NT2/D1 (cell line): ENCODE measurements at regions not wholly inside any gene's neighbourhood (a gene's known extent, or its start where the extent isn't known, plus 50 kb on each side); places are given as distances from the start of the nearest gene placed in this dataset.

Experiments
- DNase-seq: peaks from one replicate; pipeline ENCODE4 v3.0.0-alpha.2; 2011; ENCODE audit warnings: low read depth, low spot score
- H3K27me3 ChIP-seq: 2 replicates; pipeline ENCODE4 v1.6.0; 2011; ENCODE audit warnings: mild to moderate bottlenecking; ENCODE audit not compliant: insufficient read length, insufficient read depth
- H3K36me3 ChIP-seq: 2 replicates; pipeline ENCODE4 v1.6.1; 2011; ENCODE audit warnings: mild to moderate bottlenecking, low read length, mixed read lengths; ENCODE audit not compliant: insufficient read depth, insufficient read length
- H3K4me1 ChIP-seq: 2 replicates; pipeline ENCODE4 v1.5.1; 2011; ENCODE audit not compliant: insufficient read depth, insufficient read length
- H3K4me3 ChIP-seq: 2 replicates; pipeline ENCODE4 v1.5.1; 2011; ENCODE audit warnings: low read depth; ENCODE audit not compliant: insufficient read length
- H3K9ac ChIP-seq: 2 replicates; pipeline ENCODE4 v1.6.0; 2011; ENCODE audit warnings: low read depth; ENCODE audit not compliant: insufficient read length
- H3K9me3 ChIP-seq: 2 replicates; pipeline ENCODE4 v1.5.1; 2011; ENCODE audit warnings: mild to moderate bottlenecking, low read length; ENCODE audit not compliant: insufficient read depth
- SUZ12 ChIP-seq: IDR thresholded peaks from 2 replicates; pipeline ENCODE4 v1.6.1; 2011; ENCODE audit not compliant: insufficient read length, insufficient read depth; ENCODE audit errors: extremely low read depth
- YY1 ChIP-seq: IDR thresholded peaks from 2 replicates; pipeline ENCODE4 v1.6.1; 2011; ENCODE audit not compliant: insufficient read length, insufficient read depth
- ZNF274 ChIP-seq: IDR thresholded peaks from 2 replicates; pipeline ENCODE4 v1.6.1; 2011; ENCODE audit warnings: mild to moderate bottlenecking, low read depth, low read length

DNA sequence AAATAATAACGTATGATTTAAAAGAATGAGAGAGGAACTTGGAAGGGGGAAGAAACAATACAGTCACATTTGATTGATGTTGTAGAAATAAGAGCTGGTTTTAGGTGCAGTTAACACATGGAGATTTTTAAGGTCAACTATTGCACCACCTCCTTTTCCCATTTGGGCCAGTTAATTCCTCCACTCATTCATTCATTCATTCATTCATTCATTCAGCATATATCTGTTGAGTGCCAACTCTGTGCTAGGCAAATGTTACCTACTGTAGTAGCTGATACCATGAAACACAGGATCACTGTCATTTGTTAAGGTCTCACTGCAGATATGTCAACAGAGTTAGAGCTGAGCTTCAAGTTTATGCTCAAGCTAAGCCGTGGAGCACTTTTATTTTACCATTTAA is 115.7 kb upstream of the ARID2 start:
- TF ChIP-seq YY1 (no peak), ZNF274 (no peak)
- no peak for DNase-seq
- H3K36me3 ChIP-seq, result no peaks in the 10 kb centered on the region
- H3K9me3 ChIP-seq, result no peaks in the 10 kb centered on the region
- H3K27me3 ChIP-seq, result no peaks in the 10 kb centered on the region
- no peaks in the 10 kb centered on the region for H3K4me1 ChIP-seq
- H3K4me3 ChIP-seq, result no peak overlapping the region
- no peak overlapping the region for H3K9ac ChIP-seq

DNA sequence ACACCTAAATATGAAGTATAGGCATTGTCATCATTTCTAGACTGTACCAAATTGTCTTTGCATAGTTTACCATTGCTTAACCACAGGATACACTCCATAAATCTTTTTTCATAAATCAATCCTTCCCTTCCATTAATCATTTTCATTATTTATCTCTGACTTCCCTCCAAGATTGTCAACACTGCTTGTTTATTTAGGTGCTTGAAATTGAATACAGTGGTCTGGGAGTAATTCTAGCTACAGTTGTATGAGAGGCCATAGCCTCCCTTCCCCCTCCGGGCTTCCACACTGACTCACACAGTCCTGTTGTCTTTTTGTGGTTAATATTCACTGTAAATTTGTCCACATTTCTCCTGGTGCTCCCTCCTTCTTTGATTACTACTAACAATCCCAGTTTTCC is 114.2 kb upstream of the ARID2 start:
- Histone ChIP-seq H3K9ac (no peak overlapping the region), H3K4me3 (no peak overlapping the region), H3K27me3 (no peaks in the 10 kb centered on the region), H3K36me3 (no peaks in the 10 kb centered on the region), H3K4me1 (no peaks in the 10 kb centered on the region), H3K9me3 (no peaks in the 10 kb centered on the region)
- no peak for DNase-seq
- no peak for TF ChIP-seq ZNF274
- TF ChIP-seq YY1, result no peak
- no peak for TF ChIP-seq SUZ12

DNA sequence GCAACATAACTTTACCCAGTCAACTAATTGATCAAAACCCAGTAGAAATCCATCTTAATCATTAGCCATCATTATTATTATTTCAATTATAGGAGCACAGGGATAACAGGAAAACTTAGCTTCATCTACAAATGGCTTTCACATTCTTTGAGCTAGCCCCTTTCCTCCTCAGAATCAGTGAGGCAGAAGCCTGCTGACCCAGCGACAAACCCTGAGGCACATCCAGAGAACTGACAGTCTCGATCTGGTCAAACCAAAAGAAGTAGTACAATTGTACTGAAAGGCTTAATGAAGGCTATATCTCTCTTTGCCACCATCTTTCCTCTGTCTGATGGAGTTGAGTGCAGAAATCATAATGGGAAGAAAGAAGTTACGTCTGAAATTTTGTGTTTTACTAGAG is 109.8 kb upstream of the ARID2 start:
- no peak for TF ChIP-seq ZNF274
- no peak for TF ChIP-seq YY1
- TF ChIP-seq SUZ12, result no peak
- Histone ChIP-seq H3K4me3 (no peak overlapping the region), H3K4me1 (no peaks in the 10 kb centered on the region), H3K27me3 (no peaks in the 10 kb centered on the region), H3K9ac (no peak overlapping the region), H3K36me3 (no peaks in the 10 kb centered on the region), H3K9me3 (no peaks in the 10 kb centered on the region)
- DNase-seq, result no peak

DNA sequence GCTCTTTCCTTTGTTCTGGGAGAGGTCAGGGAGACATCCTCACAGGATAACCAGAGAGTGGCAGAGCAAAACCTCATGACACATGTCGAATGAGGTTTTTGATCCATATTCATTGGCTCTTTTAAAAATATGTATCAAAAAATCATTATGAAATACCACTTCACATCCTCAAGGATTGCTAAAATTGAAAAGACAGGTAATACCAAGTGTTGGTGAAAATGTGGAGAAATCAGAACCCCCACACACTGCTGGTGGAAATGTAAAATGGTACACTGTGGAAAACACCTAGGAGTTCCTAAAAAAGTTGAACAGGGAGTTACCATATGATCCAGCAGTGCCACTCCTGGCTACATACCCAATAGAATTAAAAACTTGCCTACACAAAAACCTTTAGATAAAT is 107.8 kb upstream of the ARID2 start:
- no peak for DNase-seq
- Histone ChIP-seq H3K9me3 (no peaks in the 10 kb centered on the region), H3K27me3 (no peaks in the 10 kb centered on the region), H3K9ac (no peak overlapping the region), H3K4me1 (no peaks in the 10 kb centered on the region), H3K36me3 (no peaks in the 10 kb centered on the region), H3K4me3 (no peak overlapping the region)
- no peak for TF ChIP-seq YY1
- no peak for TF ChIP-seq ZNF274
- TF ChIP-seq SUZ12, result no peak

DNA sequence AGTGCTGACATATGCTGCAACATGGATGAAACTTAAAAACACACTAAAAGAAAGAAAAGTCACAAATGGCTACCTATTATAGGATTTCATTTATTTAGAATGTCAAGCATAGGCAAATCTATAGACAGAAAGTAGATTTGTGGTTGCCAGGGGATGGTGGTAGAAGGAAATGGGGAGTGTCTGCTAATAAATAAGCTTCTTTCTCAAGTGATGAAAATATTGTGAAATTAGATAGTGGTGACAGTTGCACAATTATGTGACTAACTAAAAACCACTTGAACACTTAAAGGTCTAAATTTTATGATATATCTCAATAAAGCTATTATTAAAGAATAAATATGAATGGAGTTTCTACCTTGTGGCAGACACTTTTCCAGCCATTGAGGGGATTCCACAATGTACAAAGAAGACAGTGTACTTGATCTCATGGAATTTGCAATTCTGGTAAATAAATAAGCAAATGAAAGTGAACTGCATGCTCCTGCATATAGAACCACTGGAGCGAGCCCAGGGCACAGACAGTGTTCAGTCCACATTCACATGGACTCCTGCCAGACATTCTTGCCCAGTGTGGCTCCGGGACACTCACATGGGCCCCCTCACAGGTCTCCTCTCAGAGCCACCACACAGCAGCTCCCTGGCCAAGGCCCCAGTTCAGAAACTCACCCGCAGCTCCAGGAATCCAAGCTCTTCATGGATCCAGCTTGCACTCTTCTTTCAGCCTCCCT is 107.1 kb upstream of the ARID2 start:
- DNase-seq, result no peak
- H3K4me3 ChIP-seq, result no peak overlapping the region
- no peaks in the 10 kb centered on the region for H3K36me3 ChIP-seq
- H3K4me1 ChIP-seq, result no peaks in the 10 kb centered on the region
- no peaks in the 10 kb centered on the region for H3K27me3 ChIP-seq
- H3K9me3 ChIP-seq, result no peaks in the 10 kb centered on the region
- no peak for TF ChIP-seq SUZ12
- TF ChIP-seq YY1, result no peak
- no peak for TF ChIP-seq ZNF274
- no peak overlapping the region for H3K9ac ChIP-seq

DNA sequence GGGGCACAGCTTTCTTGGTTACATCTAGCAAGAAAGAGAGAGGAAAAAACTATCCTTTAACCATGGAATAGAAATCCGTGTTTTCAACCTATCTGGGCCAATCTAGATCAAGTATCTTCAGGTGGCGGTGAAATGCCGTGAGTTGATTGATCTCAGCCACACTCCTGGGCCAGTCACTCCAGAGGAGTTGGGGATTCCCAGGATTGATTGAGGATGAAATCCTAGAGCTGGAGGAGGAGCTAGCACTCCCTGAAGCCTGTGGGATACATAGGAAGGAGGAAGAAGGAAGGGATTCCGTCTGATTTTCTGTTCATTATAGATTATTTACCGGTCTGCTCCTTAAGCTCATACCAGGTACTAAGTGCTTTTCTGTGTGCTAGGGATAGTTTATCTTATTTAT is 106.3 kb upstream of the ARID2 start:
- no peaks in the 10 kb centered on the region for H3K36me3 ChIP-seq
- H3K27me3 ChIP-seq, result no peaks in the 10 kb centered on the region
- H3K4me3 ChIP-seq, result no peak overlapping the region
- H3K4me1 ChIP-seq, result no peaks in the 10 kb centered on the region
- no peaks in the 10 kb centered on the region for H3K9me3 ChIP-seq
- no peak for DNase-seq
- H3K9ac ChIP-seq, result no peak overlapping the region
- TF ChIP-seq YY1, result no peak
- no peak for TF ChIP-seq ZNF274
- no peak for TF ChIP-seq SUZ12

DNA sequence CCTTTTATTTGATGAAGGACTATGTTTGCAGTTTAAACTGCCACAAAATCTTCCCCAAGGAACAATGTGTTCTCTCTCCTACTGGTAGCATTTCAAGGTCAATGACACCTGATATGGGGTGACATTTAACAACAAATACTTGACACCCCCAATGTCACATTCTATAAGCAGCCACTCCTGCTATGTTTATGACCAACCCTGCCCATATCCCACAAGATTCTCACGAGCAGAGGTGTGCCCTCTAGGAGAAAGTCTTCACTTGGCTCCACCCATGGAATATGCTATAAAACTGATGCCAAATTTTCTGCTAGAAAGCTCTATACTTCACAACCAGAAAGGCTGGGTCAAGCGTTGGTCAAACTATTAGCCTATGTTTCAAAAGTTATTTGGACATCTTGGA is 105.6 kb upstream of the ARID2 start:
- no peaks in the 10 kb centered on the region for H3K27me3 ChIP-seq
- H3K4me1 ChIP-seq, result no peaks in the 10 kb centered on the region
- DNase-seq, result no peak
- H3K9me3 ChIP-seq, result no peaks in the 10 kb centered on the region
- no peak for TF ChIP-seq YY1
- TF ChIP-seq SUZ12, result no peak
- TF ChIP-seq ZNF274, result no peak
- no peak overlapping the region for H3K4me3 ChIP-seq
- H3K9ac ChIP-seq, result no peak overlapping the region
- H3K36me3 ChIP-seq, result no peaks in the 10 kb centered on the region
